ENCODE measurements at regions not wholly inside any gene's neighbourhood (a gene's known extent, or its start where the extent isn't known, plus 50 kb on each side); places are given as distances from the start of the nearest gene placed in this dataset.
"Not testable (repeated sequence)": the region's sequence is repeated elsewhere in the genome, so short reads cannot be mapped to it uniquely, and the experiment has no call there.

DNA sequence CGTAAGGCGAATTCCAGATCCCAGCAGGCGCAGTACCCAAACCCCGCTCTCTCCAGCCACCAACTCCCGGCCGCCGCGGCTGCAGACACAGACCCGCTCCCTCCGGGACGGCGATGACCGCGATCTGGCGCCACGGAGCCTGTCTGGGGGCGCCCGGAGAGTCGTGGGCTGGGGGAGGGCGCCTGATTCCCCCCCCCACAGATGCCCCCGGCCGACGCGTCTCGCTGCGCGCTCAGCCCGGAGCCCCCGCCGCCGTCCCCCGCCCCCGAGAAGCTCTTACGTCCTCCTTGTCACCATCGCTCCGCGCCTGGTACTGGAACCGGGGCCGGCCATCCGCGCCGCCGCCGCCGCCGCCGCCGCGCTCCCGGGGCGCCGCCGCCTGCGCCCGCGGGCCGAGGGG lies 173.6 kb downstream of the ATP6V0E2 start:
- DNase-seq = peak; percentile 3 to 10

DNA sequence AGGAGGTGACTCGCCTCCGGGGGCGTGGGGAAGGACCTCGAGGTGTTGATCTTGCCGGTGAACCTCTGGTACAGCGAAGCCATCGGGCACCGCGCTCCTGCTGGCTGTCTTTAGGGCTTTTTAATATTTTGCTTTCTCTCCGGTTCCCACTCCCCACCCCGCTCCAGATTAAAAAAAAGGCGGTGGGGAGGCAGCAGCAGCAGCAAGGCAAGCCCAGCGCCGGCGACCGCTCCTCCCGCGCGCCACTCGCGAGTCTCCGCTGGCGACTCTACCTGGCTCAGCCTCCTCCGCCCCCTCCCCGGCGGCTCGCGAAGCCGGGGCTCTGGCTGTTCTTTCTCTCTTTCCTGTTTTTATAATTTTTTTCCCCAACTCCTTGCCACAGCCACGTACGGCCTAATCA lies 174.0 kb downstream of the ATP6V0E2 start:
- peak; percentile 17 to 21 for DNase-seq

DNA sequence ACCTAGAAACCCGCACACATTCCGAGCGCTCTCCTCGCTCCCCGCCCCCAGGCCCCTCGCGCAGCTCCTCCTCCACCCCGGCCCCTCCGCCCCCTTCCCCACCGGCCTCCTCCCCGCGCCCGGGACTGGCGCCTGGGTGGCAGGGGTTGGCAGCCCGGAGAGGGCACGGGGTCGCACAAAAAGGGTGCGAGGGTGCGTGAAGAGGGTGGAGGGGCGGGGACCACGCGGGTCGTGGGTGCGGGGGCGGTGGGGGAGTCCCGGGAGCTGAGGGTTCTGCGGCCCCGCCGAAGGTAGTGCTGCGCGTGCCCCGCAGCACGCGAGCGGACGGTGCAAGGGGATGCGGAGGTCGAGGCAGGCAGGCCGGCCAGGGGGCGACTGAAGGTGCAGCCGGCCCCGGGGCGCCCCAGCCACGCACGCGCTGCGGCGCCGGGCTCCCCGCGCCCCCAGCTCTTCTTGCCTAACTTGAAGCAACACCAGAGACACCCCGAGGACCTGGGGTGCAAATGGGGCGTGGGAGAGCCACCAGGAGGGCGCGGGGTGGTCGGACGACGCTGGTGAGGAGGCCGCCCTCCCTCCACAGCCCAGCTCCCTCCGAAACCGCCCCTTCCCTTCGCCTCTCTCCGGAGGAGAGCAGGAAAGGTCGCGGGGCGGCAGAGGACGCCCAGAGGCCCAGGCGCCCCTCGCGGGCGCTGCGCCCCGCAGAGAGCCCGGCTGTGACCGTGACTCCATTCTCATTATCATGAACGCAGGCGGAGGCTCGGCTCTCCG lies 174.7 kb downstream of the ATP6V0E2 start:
- peak; percentile 7 to 10 for DNase-seq

DNA sequence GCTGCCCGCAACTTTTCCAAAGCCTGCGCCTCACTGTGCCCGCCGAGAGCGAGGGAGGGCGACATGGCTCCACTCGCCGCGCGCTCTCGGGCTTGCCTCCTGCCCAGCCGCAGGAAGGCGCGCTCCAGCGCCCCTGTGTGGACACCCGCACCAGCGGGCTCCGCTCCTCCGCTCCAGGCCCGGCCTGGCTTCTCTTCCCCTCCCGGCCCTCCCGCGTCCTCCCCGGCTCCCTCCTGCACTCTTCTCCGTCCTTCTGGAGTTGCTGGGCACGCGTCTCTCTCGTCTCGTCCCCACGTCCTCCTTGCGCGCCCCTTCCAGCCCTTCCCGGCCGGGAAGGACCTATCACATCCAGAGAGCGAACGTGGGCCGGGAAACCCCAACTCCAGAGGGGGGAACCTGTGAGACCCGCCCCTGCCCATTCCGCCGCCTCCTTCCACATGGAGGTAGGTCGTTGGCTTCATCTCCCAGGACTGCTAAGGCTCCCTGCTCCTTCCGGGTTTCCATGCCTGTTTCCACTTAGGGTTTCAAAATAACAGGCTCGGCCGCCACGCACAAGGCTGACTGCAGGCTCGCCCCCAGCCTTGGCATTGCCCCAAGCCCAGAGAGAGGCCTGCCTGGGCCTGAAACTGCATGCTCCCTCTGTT lies 175.4 kb downstream of the ATP6V0E2 start:
- DNase-seq = peak; percentile 4 to 7

DNA sequence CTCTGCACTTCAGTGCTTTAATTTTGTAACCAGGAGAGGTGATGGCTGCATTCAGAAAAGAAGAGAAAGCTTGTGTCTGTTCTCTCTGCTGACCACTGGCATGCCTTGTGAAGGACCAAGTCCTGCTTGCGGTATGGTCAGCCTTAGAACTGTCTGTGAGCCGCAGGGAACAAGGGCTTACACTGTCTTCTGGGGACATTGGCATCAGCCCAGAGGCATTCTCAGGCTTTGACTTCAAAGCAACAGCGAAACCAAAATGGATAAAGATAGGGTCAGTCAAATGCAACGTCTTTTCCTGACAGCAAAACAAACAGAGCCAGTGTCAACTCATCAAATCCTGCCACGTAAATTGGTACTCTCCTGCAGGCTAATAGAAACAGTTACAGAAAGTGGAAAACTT lies 179.6 kb downstream of the ATP6V0E2 start:
- not testable (repeated sequence) for DNase-seq

DNA sequence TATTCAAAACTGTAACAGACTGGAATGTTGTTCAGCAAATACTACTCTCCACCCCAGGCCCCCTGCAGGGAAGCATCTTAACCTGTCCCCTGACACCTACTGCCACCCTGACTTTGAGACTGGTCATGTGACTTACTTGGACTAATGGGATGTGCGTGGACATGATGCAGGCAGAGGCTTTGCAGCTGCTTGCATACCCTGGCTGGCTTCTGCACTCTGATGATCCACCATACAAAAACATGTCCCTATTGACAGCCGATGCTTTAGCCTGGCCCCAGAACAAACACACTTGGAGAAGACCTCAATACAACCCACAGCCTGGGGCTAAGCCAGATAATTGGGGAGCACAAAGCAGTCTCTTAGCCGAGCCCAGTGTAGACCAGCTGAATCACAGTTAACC lies 180.5 kb downstream of the ATP6V0E2 start:
- not testable (repeated sequence) for DNase-seq

DNA sequence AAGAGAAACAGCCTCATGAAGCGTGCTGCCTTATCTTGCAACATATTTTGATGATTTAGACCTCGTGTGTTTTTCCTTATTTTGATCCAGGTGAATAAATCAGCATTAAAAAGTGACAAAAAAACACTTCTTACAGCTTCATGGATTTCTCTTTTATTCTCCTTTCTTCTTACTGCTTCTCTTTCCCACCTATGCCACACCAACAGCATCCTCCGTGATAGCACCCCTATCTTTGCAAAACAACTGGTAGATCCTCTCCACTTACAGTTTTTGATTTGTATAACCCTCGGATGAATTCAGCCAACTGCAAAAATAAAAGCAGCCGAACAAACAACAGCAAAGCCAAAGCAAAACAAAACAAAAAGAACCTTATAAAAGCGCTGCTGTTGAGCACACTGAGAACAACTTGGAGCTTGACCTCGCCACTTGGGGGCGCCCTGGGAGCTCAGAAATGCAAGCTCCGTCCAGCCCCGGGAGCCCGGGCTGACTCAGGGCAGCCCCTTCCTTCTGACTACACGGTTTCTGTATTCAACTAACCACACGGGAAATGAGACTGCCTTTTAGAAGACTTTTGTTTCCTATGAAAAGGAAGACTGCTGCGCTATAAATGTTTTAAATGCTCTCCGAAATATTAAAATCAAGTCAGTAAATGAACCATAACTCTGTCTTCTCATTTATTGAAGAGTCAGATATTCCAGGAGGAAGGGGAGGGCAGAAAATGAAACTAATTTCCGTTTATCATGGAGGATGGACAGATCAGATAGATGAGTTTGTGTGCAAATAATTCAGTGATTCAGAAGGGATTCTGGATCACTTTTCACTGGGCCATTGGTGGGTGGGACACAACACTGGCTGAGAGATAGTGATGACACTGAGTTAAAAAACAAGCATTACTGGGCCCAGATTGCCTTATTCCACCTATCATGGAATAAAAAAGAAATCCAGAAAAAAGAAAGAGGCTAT lies 186.8 kb downstream of the ATP6V0E2 start:
- peak; percentile 93 to 95 for DNase-seq

DNA sequence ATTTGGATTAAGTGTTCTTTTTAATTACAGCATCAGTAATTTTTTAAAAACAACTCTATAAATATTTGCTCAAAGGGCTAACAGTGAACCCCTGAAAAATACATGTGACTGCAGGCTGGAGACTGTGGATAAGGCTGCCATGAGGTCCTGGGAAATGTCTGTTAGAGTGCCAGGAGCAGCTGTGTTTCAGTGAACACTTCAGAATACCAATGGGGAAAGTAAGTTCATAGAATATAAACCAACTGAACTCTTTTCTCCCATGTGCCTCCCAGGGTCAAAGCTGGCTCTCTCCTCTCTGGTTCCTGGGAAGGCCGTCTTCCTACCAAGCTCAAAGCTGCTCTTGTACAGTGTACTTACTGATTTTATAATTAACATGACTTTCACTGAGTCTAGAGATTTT lies 189.4 kb downstream of the ATP6V0E2 start:
- not testable (repeated sequence) for DNase-seq

DNA sequence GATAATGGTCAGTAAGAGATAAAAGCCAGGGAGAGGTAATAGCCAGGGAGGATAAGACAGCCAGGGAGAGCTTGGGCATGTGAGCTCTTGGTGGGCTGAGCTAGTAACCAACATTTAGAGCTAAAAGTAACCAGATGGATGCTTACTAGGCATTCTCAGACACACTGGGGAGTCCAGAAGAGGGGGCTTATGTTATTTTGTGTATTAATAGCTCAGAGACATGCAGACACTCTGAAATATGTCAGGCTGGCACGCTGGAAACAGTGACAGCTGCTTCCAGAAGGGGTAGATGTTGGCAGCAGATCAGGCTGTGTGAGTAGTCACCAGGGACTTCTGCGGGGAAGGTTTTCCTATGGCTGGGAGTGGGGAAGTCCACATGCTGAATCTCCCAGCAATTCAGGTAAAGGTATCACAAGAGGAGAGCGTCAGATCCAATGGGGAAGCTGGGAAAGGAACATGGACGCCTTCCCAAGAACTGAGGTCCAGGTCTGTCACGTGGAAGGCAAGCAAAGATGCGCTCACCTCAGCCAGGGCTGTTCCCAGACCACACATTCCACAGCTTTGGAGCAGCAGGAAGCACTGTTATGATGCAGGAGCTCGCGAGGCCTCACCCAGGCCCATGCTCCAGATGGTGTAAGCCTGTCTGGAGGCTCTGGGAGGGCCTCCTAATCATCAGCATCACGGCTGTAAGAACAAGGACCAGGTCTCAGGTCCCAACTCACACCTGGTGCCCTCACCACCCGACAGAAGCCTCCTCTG lies 196.0 kb downstream of the ATP6V0E2 start:
- DNase-seq = not testable (repeated sequence)

DNA sequence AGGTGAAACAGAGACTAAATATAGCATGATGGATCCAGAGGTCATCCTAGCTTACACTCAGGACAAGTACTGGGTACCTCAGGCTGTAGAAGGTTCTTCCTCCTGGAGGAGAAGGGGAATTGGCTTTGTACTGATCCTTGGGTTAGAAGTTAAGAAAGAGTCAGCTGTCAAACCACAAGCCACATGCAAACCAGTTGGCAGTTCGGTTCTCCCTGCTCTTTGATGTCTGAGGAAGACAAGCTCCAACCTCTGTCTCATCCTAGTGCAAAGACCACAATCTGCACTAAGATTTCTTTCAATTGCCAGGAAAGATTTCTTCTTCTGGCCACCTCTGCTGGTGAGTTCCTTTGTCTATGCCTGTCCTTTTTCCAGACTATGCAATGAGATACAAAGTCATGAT lies 203.8 kb downstream of the ATP6V0E2 start:
- not testable (repeated sequence) for DNase-seq

DNA sequence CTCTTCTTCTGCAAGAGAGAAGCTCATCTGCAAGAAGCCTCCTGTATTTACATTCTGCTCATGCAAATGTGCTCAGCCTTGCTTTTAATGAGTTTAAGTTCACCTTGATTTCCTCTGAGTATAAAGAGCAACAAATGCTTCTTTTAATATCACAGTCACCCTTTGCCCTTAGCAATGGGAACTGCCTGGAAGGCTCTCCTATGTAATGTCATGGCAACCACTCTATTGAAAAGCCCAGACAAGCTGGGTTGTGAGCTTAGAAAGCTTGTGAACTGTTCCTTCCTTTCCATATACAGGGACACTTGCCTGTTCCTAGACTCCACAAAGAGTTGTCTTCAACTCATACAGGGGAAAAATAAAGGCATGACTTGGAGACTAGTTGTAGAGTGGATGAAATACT lies 208.1 kb downstream of the ATP6V0E2 start:
- not testable (repeated sequence) for DNase-seq

DNA sequence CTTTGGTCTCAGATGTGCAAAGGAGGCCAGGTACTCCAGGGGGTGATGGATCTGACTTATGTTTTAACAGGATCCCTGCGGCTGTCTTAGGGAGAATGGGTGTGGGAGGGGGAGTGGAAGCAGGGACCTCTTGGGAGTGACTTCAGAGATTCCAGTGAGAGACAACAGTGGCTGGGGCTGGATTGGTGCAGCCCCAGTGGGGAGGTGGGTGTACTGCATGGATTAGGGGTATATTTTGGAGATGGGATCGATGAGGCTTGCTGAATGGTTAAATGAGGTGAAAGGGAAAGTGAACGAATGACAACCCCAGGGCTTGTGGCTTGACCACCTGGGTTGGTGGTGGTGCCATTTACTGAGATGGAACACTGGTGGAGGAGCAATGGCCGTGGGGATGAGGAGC lies 211.0 kb downstream of the ATP6V0E2 start:
- DNase-seq = not testable (repeated sequence)

DNA sequence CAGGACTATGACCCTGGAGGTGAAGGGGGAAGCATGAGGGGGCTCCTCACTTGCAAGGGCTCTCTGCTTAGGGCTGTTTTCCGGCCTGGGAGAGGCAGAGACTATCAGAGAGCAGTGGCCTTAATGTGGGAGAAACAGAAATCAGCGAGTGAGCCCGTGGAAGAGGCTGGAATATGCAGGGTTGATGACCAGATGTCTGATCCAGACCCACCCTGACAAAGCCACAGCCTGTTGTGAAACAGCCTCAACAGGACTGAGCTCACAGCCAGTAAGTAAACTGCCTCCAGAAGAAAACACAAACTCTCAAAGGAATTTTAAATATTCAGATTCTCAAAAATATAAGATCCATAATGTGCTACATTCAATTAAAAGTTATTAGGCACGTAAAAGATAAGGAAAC lies 213.7 kb downstream of the ATP6V0E2 start:
- not testable (repeated sequence) for DNase-seq

DNA sequence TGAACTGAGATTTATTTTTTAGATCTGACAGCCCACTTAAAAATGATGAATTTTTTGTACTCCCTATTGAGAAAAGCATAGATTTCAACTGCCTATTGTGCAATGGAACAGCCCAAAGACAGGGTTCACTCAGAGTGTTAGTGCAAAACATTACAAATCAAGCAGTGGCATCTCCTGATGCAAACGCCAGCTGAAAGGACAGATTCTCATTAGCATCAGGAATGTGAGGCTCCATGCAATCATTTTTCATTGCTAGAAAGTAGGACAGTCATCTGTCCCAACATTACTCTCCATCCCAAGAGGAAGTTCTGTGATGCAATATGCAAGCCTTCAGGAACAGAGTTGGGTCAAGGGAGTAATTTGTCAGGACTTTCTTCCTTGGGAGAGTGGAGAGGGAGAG lies 215.4 kb downstream of the ATP6V0E2 start:
- DNase-seq = not testable (repeated sequence)

DNA sequence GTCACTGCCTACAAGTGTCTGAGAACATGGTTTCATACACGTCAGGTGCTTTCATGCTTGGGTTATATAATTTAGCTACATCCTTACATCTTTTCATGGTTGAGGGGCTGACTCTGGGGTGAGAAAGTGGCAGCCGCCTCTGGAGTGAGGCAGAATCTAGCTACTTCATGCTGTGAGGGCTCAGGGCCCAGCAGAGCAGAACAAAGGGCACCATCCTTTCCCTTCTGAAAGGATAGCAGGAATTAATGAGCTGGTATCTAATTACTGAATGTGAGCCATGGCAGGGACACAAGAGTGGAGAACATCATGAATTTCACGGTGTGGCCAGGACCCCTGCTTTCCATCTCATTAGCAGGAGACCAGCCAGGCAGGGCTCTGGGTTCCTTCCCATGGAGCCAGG lies 217.0 kb downstream of the ATP6V0E2 start:
- DNase-seq = not testable (repeated sequence)

DNA sequence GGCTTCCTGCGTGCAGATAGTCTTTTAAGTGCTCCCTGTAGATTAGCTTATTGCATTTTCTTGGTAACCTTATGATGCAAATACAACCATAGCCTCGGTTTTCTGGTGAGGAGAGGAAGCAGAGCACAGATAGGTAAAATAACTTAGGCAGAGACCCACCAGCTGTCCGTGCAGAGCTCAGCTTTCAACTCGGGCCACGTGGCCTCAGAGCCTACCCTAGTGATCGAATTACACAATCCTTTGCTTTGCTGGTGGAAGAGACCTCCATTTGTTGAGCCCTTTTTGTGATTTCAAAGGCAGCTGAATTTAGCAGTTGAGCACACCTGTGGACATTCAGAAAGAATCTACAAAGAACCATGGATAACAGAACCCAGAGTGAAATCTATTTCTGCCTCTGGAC lies 220.1 kb downstream of the ATP6V0E2 start:
- not testable (repeated sequence) for DNase-seq

DNA sequence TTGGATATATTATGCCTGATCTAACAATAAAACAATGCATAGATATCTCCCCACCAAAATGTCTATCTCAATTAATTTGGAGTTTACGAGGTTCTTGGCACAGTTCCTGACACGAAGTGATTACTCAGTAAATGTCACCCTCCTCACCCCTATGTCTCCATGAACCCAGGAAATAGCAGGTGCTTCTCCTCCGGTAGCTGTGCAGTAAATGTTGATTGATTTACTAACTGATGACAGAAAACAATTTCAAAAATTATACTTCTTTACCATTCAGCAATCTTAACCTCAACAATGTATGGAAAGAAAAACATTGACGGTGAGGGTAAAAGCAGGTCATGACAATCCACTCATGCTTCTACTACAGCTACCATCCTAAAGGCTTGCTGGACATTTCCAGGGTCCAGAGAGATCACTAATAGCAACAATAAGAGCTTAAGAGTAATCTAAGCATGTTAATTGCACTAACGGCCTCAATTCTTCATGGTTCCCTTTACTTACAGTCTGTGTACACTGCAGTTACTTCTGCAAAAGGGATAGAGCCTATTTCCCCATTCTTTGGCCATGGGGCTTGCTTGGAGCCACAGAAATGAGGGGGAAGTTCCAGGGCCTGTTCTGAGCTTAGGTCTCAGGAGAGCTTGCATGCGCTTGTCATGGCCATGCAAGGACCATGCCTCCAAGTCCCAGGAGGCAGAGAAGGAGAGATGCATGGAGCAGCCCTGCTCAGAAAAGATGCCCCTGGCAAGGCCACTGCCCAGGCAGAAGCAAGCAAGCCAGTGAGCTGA lies 222.6 kb downstream of the ATP6V0E2 start:
- DNase-seq = not testable (repeated sequence)

DNA sequence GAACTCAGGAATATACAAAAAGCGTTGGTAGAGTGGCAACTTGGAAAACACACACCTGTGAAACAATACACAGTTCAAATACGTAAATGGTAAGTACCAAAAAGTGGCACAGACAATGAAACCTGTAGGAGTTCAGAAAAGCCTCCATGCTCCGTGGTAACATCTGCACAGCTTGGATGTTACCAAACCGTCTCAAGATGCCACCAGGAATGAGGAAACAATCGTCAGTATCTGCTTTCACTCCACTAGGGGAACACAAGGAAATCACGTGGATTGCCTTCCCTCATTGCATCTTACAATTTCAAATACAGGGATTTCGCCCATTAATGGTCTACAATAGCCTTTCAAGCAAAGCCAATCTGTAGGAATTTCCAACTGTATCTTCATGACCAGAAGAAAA lies 224.6 kb upstream of the LRRC61 start:
- not testable (repeated sequence) for DNase-seq

DNA sequence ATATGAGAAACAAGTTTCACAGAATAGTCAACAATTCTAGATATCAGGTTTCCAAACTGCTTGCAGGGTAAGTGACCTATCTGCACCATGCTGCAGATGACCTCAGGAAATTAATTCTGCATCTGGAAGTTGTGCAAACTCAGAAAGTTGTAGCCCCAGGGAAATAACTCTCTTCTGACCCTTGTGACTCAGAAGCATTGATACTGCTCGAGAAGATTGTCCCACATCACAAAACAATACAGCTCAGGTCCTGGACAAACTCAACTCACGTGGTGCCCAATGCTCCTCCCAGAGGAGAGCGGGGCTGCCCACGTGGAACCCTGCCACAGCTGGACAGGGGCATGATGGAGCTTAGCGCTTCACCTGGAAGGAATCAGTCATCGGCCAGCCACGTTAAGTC lies 221.9 kb upstream of the LRRC61 start:
- DNase-seq = not testable (repeated sequence)

DNA sequence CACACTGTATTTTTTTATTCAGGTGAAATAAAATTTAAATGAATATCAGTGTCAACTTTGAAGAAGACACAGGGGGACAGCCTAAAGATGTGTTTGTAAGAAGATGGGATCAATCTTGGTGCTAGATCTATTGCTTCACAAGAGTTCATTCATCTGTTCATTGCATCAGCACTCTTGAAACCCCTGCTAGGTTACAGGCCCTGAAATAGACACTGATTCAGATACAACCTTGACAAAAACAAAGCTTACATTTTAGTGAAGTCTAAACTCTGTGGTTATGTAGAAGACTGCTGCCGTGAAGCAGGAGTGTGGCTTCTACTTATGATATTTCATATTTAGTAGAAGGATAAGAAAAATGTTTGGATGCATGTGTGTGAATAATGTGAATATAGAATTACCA lies 215.9 kb upstream of the LRRC61 start:
- DNase-seq = not testable (repeated sequence)

DNA sequence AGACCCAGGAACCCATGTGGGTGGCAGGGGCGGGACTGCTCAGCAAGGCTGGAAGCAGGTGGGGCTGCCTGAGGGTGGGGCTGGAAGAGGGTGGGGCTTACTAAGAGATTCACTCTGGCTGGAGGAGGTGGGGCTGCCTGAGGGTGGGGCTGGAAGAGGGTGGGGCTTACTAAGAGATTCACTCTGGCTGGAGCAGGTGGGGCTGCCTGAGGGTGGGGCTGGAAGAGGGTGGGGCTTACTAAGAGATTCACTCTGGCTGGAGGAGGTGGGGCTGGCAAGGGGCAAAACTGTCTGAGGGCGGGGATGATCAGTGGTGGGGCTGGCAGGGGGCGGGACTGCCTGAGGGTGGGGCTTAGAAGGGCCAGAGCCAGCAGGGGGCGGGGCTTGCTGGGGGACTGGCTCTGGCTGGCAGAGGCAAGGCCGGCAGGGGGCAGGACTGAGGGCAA lies 212.8 kb upstream of the LRRC61 start:
- peak; percentile 8 to 27 for DNase-seq

All from activated CD4-positive, alpha-beta T cell treated with anti-CD3 and anti-CD28 coated beads, Interleukin-2, amount 50 U/mL, for 48 hours (primary cell).